Fibroblast of lung (primary cell): ENCODE measurements at regions not wholly inside any gene's neighbourhood (a gene's known extent, or its start where the extent isn't known, plus 50 kb on each side); places are given as distances from the start of the nearest gene placed in this dataset.
"Not testable (repeated sequence)": the region's sequence is repeated elsewhere in the genome, so short reads cannot be mapped to it uniquely, and the experiment has no call there.

Experiments
- DNase-seq, 2 donors: peaks; one replicate each; pipeline versions ENCODE4 v3.0.0 to v3.0.0-alpha.2; 2010; ENCODE audit warnings: low read depth in 2 of 2
- H2AFZ ChIP-seq: 2 replicates; pipeline ENCODE4 v1.5.1; 2012; ENCODE audit warnings: low read length, control low read depth, inconsistent platforms
- H3K27ac ChIP-seq: 2 replicates; pipeline ENCODE4 v1.5.1; 2011; ENCODE audit warnings: low read length, control low read depth; ENCODE audit not compliant: insufficient read depth
- H3K27me3 ChIP-seq: 2 replicates; pipeline ENCODE4 v1.5.1; 2011; ENCODE audit warnings: mild to moderate bottlenecking, low read length; ENCODE audit not compliant: control insufficient read depth, insufficient read depth
- H3K36me3 ChIP-seq: 2 replicates; pipeline ENCODE4 v1.5.1; 2011; ENCODE audit warnings: low read length; ENCODE audit not compliant: control insufficient read depth, insufficient read depth
- H3K4me1 ChIP-seq: 2 replicates; pipeline ENCODE4 v1.5.1; 2011; ENCODE audit warnings: low read length; ENCODE audit not compliant: control insufficient read depth, insufficient read depth; ENCODE audit errors: extremely low read depth
- H3K4me2 ChIP-seq: 2 replicates; pipeline ENCODE4 v1.5.1; 2011; ENCODE audit warnings: low read length, control low read depth; ENCODE audit not compliant: insufficient read depth; ENCODE audit errors: extremely low read depth
- H3K4me3 ChIP-seq, 4 experiments: fragments of 200-600 bp in 1 of 4; sonication (generic) in 1 of 4; replicated peaks in 1 of 4; 2 replicates each; pipeline ENCODE4 v1.5.1; 2011 to 2016; ENCODE audit warnings: low read length in 4 of 4, low read depth in 3 of 4, mild to moderate bottlenecking in 3 of 4, control low read depth in 2 of 4, inconsistent platforms in 1 of 4, mixed read lengths in 1 of 4; ENCODE audit not compliant: insufficient read depth in 1 of 4; ENCODE audit errors: control extremely low read depth in 1 of 4
- H3K79me2 ChIP-seq: 2 replicates; pipeline ENCODE4 v1.5.1; 2012; ENCODE audit warnings: mild to moderate bottlenecking, low read length, inconsistent platforms; ENCODE audit not compliant: control insufficient read depth, insufficient read depth
- H3K9ac ChIP-seq: 2 replicates; pipeline ENCODE4 v1.5.1; 2011; ENCODE audit warnings: mild to moderate bottlenecking, low read length, control low read depth; ENCODE audit not compliant: insufficient read depth
- H3K9me3 ChIP-seq: 2 replicates; pipeline ENCODE4 v1.5.1; 2012; ENCODE audit warnings: low read depth, low read length; ENCODE audit not compliant: control insufficient read depth, insufficient read depth
- H4K20me1 ChIP-seq: 2 replicates; pipeline ENCODE4 v1.5.1; 2011; ENCODE audit warnings: low read length; ENCODE audit not compliant: control insufficient read depth, insufficient read depth; ENCODE audit errors: extremely low read depth
- EZH2 ChIP-seq: IDR thresholded peaks from 2 replicates; pipeline ENCODE4 v1.5.1; 2012; ENCODE audit warnings: low read length, control low read depth, mild to moderate bottlenecking; ENCODE audit errors: missing control alignments
- TF ChIP-seq, protein P1 (sequence below), 2 donors: IDR thresholded peaks in 1 of 2; conservative IDR thresholded peaks in 1 of 2; 1 replicate in 1 of 2; 2 replicates in 1 of 2; pipeline ENCODE4 v1.5.1; 2011 to 2012; ENCODE audit warnings: low read length in 2 of 2, control low read depth in 1 of 2, inconsistent platforms in 1 of 2, low read depth in 1 of 2, mild to moderate bottlenecking in 1 of 2

DNA sequence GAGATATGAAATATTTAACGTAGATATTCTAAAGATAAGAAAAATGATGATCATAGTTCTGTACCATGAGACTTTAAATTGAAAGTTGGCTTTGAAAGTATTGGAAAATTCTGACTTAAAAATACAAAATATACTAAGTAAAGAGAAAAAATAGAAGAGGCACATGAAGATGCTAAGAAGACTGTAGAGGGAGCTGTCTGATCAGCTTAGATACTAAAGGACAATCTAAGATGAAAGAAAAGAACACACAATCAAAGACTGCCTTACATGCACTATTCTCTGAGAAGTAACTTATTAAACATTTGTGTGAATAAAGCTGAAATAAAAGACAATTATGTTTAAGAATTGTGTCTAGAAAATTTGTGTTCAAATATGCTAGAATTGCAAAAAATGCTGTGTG, 55.1 kb downstream of the RBMXL2 start:
- Histone ChIP-seq H3K27ac (no peak overlapping the region), H4K20me1 (no peaks in the 10 kb centered on the region), H3K4me1 (no peaks in the 10 kb centered on the region), H3K4me3 (no peak overlapping the region), H3K79me2 (no peaks in the 10 kb centered on the region), H2AFZ (no peak overlapping the region), H3K9ac (no peak overlapping the region), H3K4me2 (no peak overlapping the region), H3K9me3 (no peaks in the 10 kb centered on the region), H3K36me3 (no peaks in the 10 kb centered on the region), H3K27me3 (no peaks in the 10 kb centered on the region)
- DNase-seq = peak in 1 of 2 donors; percentile 3
- TF ChIP-seq, protein P1, sequence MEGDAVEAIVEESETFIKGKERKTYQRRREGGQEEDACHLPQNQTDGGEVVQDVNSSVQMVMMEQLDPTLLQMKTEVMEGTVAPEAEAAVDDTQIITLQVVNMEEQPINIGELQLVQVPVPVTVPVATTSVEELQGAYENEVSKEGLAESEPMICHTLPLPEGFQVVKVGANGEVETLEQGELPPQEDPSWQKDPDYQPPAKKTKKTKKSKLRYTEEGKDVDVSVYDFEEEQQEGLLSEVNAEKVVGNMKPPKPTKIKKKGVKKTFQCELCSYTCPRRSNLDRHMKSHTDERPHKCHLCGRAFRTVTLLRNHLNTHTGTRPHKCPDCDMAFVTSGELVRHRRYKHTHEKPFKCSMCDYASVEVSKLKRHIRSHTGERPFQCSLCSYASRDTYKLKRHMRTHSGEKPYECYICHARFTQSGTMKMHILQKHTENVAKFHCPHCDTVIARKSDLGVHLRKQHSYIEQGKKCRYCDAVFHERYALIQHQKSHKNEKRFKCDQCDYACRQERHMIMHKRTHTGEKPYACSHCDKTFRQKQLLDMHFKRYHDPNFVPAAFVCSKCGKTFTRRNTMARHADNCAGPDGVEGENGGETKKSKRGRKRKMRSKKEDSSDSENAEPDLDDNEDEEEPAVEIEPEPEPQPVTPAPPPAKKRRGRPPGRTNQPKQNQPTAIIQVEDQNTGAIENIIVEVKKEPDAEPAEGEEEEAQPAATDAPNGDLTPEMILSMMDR (conservative IDR thresholded peaks at IDR 0.05 in 1 of 2, IDR thresholded peaks at IDR 0.05 in 1 of 2; ENCODE audit: low read depth in 1 of 2, low read length in 2 of 2) = no peak
- TF ChIP-seq EZH2 = no peak

DNA sequence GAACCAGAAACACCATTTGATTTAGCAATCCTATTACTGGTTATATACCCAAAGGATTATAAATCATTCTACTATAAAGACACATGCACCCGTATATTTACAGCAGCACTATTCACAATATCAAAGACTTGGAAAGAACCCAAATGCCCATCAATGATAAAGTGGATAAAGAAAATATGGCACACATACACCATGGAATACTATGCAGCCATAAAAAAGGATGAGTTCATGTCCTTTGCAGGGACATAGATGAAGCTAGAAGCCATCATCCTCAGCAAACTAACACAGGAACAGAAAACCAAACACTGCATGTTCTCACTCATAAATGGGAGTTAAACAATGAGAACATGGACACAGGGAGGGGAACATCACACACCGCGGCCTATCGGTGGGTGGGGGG, 61.3 kb downstream of the RBMXL2 start:
- H3K4me1 ChIP-seq, H3K27me3 ChIP-seq, H4K20me1 ChIP-seq, H3K36me3 ChIP-seq, DNase-seq, H3K27ac ChIP-seq, H3K9ac ChIP-seq, H3K4me3 ChIP-seq, H3K4me2 ChIP-seq, H2AFZ ChIP-seq, H3K79me2 ChIP-seq, H3K9me3 ChIP-seq: not testable (repeated sequence)

DNA sequence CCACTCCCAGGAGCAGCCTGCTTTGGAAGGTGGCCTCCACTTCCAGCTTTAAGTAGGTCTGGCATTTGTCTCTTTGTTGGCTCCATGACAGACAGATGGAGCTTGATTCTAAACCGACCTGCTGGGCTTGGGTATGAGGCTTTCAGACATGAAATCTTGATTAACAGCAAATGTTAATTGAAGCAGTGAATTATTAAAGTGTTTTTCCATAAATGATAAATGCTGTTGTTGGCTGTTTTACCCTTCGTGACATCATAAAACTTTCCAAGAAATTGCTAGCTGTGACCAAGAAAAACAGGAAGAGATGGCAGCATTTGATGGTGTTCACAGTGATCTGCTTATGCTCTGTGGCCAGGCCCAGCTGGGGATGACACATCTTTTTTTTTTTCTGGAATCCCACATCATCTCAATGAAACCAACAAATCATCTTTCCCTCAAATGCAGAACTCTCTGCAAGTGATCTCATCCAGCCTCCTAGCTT, 66.1 kb downstream of the RBMXL2 start:
- Histone ChIP-seq H4K20me1 (no peaks in the 10 kb centered on the region), H3K4me3 (no peak overlapping the region), H3K27me3 (no peaks in the 10 kb centered on the region), H2AFZ (no peak overlapping the region), H3K79me2 (no peaks in the 10 kb centered on the region), H3K36me3 (no peaks in the 10 kb centered on the region), H3K27ac (no peak overlapping the region), H3K4me1 (no peaks in the 10 kb centered on the region), H3K9me3 (no peaks in the 10 kb centered on the region), H3K4me2 (no peak overlapping the region), H3K9ac (no peak overlapping the region)
- no peak for DNase-seq
- TF ChIP-seq, protein P1 (conservative IDR thresholded peaks at IDR 0.05 in 1 of 2, IDR thresholded peaks at IDR 0.05 in 1 of 2; ENCODE audit: low read depth in 1 of 2, low read length in 2 of 2) = no peak
- no peak for TF ChIP-seq EZH2
